Kidney epithelial cell (primary cell): ENCODE measurements at regions not wholly inside any gene's neighbourhood (a gene's known extent, or its start where the extent isn't known, plus 50 kb on each side); places are given as distances from the start of the nearest gene placed in this dataset.

ENCODE experiments used
- DNase-seq: peaks from one replicate; pipeline ENCODE4 v3.0.0-alpha.2; 2010; ENCODE audit warnings: low read depth
- H3K27me3 ChIP-seq: 2 replicates; pipeline ENCODE4 v1.6.0; 2011; ENCODE audit warnings: low read length; ENCODE audit not compliant: control insufficient read depth, insufficient read depth
- H3K36me3 ChIP-seq: 2 replicates; pipeline ENCODE4 v1.5.1; 2011; ENCODE audit warnings: low read length; ENCODE audit not compliant: control insufficient read depth, insufficient read depth
- H3K4me3 ChIP-seq: 2 replicates; pipeline ENCODE4 v1.5.1; 2011; ENCODE audit warnings: low read depth, mild to moderate bottlenecking, control low read depth, low read length
- TF ChIP-seq, protein P1 (sequence below): IDR thresholded peaks from 2 replicates; pipeline ENCODE4 v1.5.1; 2011; ENCODE audit warnings: mild to moderate bottlenecking, moderate library complexity, low read length, control low read depth, inconsistent platforms; ENCODE audit not compliant: insufficient read depth, poor library complexity, severe bottlenecking

DNA sequence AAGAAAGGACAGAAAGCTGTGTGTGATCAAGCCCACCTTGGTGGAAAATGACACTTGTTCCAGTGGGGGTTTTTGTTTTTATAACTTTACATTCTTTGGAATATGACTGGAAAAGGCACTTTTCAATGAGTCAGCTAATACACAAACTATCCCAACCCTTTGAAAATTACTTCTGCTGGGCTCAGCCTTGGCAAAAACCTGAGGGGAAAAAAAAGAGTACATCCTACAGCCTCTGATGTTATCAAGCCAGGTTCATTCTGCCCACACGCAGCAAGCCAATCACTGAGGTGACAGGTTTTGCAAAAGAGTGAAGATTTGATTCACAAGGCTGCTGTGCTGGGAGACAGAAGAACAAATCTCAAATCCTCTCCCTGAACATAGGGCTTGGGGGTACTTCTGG is 484.5 kb upstream of the ERCC4 start:
- Histone ChIP-seq H3K4me3 (no peak overlapping the region), H3K27me3 (no peaks in the 10 kb centered on the region), H3K36me3 (no peaks in the 10 kb centered on the region)
- DNase-seq, result no peak
- TF ChIP-seq, protein P1, sequence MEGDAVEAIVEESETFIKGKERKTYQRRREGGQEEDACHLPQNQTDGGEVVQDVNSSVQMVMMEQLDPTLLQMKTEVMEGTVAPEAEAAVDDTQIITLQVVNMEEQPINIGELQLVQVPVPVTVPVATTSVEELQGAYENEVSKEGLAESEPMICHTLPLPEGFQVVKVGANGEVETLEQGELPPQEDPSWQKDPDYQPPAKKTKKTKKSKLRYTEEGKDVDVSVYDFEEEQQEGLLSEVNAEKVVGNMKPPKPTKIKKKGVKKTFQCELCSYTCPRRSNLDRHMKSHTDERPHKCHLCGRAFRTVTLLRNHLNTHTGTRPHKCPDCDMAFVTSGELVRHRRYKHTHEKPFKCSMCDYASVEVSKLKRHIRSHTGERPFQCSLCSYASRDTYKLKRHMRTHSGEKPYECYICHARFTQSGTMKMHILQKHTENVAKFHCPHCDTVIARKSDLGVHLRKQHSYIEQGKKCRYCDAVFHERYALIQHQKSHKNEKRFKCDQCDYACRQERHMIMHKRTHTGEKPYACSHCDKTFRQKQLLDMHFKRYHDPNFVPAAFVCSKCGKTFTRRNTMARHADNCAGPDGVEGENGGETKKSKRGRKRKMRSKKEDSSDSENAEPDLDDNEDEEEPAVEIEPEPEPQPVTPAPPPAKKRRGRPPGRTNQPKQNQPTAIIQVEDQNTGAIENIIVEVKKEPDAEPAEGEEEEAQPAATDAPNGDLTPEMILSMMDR, result no peak

DNA sequence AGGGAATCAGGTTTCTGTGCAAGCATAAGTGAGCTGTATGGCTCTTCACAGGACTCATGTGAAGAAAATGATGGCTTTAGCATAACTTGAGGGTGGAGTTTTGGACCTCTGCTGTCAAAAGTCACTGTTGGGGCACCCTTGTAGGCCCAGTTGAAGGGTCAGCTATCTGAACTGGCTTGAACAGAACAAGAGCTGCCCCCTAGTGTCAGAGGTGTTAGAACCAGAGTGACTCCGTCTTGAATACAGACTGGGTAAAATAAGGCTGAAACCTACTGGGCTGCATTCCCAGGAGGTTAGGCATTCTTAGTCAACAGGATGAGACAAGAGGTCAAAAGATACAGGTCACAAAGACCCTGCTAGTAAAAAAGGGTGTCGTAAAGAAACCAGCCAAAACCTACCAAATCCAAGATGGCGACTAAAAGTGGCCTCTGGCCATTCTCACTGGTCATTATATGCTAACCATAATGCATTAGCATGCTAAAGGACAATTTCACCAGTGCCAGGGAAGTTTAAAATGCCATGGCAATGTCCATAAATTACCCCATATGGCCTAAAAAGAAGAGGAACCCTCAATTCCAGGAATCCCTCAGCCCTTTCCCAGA is 484.0 kb upstream of the ERCC4 start:
- H3K36me3 ChIP-seq, result no peaks in the 10 kb centered on the region
- TF ChIP-seq, protein P1, result peak; percentile 20
- no peak for DNase-seq
- H3K27me3 ChIP-seq, result no peaks in the 10 kb centered on the region
- no peak overlapping the region for H3K4me3 ChIP-seq

DNA sequence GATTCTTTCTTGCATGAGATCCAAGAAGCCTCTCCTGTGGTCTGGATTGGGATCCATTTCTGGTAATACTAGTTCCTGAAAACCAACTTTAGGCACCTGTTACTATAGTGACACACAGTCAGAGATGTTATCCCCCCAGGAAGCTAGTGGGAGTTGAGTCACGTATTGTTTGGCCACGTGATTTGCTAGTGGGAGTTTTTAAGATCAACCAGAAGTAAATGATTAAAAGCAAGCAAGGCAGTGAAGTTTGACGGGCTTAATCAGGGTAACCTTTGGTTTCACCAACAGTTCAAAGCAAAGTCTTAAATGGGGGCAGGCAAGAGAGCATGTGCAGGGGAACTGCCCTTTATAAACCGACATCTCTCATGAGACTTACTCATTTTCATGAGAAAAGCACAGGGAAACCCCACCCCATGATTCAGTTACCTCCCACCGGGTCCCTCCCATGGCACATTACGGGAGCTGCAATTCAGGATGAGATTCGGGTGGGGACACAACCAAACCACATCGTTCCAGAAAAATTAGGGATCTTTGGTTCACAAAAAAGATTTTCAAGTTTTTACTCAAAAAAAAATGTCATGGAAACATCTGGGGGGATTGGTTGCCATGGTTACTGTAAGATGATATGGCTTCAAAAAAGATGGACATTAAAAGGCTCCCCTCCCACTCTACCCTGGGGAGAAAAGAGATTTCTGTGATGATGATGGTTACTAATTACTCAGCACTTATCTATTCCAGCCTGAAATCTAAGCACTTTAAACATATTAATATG is 483.1 kb upstream of the ERCC4 start:
- H3K4me3 ChIP-seq, result no peak overlapping the region
- no peaks in the 10 kb centered on the region for H3K36me3 ChIP-seq
- TF ChIP-seq, protein P1, result no peak
- peak; percentile 100 for DNase-seq
- H3K27me3 ChIP-seq, result no peaks in the 10 kb centered on the region

DNA sequence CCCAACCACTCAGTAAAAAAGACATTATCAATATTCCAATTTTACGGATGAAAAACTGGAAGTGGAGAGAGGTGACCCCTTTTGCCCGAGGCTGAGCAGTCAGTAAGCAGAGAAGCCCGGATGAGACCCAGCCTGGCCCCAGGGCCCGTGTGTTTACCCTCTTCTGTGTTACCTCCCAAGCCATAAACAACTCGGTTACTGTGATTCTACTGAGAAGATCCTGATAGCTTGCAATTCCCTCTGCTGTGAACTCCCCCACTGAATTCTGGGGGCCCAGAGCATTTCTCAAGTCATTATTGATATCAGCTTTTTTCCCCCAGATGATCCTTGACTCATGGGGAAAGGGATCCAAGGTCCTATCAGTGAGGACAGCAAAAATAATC is 482.6 kb upstream of the ERCC4 start:
- H3K4me3 ChIP-seq, result no peak overlapping the region
- TF ChIP-seq, protein P1, result no peak
- no peaks in the 10 kb centered on the region for H3K27me3 ChIP-seq
- H3K36me3 ChIP-seq, result no peaks in the 10 kb centered on the region
- DNase-seq, result no peak

DNA sequence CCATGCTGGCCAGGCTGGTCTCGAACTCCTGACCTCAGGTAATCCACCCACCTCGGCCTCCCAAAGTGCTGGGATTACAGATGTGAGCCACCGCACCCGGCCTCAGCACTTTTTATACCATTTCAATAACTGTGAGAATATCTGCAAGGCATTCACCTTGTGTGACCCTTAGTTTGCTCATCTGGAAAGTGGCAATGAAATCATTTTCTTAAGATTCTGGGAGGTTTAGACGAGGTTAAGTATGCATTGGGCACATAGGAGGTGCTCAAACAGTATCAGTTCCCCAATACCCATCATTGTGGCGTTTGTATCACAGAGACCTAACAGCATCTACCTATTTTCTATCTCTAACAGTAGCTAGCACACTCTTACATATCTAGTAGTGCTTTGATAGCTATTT is 481.9 kb upstream of the ERCC4 start:
- no peak overlapping the region for H3K4me3 ChIP-seq
- H3K27me3 ChIP-seq, result no peaks in the 10 kb centered on the region
- DNase-seq, result no peak
- H3K36me3 ChIP-seq, result no peaks in the 10 kb centered on the region
- TF ChIP-seq, protein P1, result no peak
